Osteocyte (in vitro differentiated cells): ENCODE measurements at regions not wholly inside any gene's neighbourhood (a gene's known extent, or its start where the extent isn't known, plus 50 kb on each side); places are given as distances from the start of the nearest gene placed in this dataset.
A peak's percentile ranks its signal among the peaks of the same experiment; 100 is the strongest.

Source experiments
- DNase-seq: peaks from one replicate; pipeline ENCODE4 v3.0.0; 2021; ENCODE audit warnings: mixed read lengths; ENCODE audit not compliant: unreplicated experiment; ENCODE audit errors: extremely low spot score
- H3K27ac Mint-ChIP-seq: one replicate; pipeline ENCODE4 v1.8.0; 2021; ENCODE audit warnings: mild to moderate bottlenecking, mixed read lengths; ENCODE audit not compliant: unreplicated experiment
- H3K27me3 Mint-ChIP-seq: one replicate; pipeline ENCODE4 v1.8.0; 2021; ENCODE audit warnings: mixed read lengths; ENCODE audit not compliant: unreplicated experiment
- H3K36me3 Mint-ChIP-seq: one replicate; pipeline ENCODE4 v1.8.0; 2021; ENCODE audit warnings: mixed read lengths; ENCODE audit not compliant: unreplicated experiment
- H3K4me1 Mint-ChIP-seq: one replicate; pipeline ENCODE4 v1.8.0; 2021; ENCODE audit warnings: mixed read lengths; ENCODE audit not compliant: unreplicated experiment
- H3K4me3 Mint-ChIP-seq: one replicate; pipeline ENCODE4 v1.8.0; 2021; ENCODE audit warnings: mild to moderate bottlenecking, moderate library complexity, mixed read lengths; ENCODE audit not compliant: unreplicated experiment
- H3K9me3 Mint-ChIP-seq: one replicate; pipeline ENCODE4 v1.8.0; 2021; ENCODE audit warnings: mixed read lengths; ENCODE audit not compliant: unreplicated experiment
- CTCF ChIP-seq: fragments of 200-600 bp; sonication (generic); IDR thresholded peaks from 2 replicates; pipeline ENCODE4 v1.5.0; 2021; ENCODE audit warnings: antibody characterized with exemption, mild to moderate bottlenecking, moderate library complexity

GRCh38 chr17:5698959-5699358 is 114.7 kb upstream of the NLRP1 start:
- Mint-ChIP-seq H3K4me1 (no peaks in the 10 kb centered on the region), H3K36me3 (no peaks in the 10 kb centered on the region), H3K9me3 (no peaks in the 10 kb centered on the region), H3K27ac (no peak overlapping the region), H3K4me3 (no peak overlapping the region), H3K27me3 (peaks cover 6% of the 10 kb centered on the region)
- TF ChIP-seq CTCF: no peak
- DNase-seq: no peak

- H3K27me3 Mint-ChIP-seq: peaks cover 6% of the 10 kb centered on the region
- H3K36me3 Mint-ChIP-seq: no peaks in the 10 kb centered on the region
- H3K27ac Mint-ChIP-seq: no peak overlapping the region
- H3K4me3 Mint-ChIP-seq: no peak overlapping the region
- no peaks in the 10 kb centered on the region for H3K4me1 Mint-ChIP-seq
- no peaks in the 10 kb centered on the region for H3K9me3 Mint-ChIP-seq
- DNase-seq: peak; percentile 66
- no peak for TF ChIP-seq CTCF
Measured at GRCh38 chr17:5699814-5700213, 115.5 kb upstream of the NLRP1 start.

- no peak for TF ChIP-seq CTCF
- Mint-ChIP-seq H3K36me3 (no peaks in the 10 kb centered on the region), H3K27me3 (peaks cover 6% of the 10 kb centered on the region), H3K4me3 (no peak overlapping the region), H3K4me1 (no peaks in the 10 kb centered on the region), H3K9me3 (no peaks in the 10 kb centered on the region), H3K27ac (no peak overlapping the region)
- DNase-seq: peak; percentile 32
Measured at GRCh38 chr17:5700745-5701144, 116.4 kb upstream of the NLRP1 start.

GRCh38 chr17:5701381-5701780 is 117.1 kb upstream of the NLRP1 start:
- peaks cover 6% of the 10 kb centered on the region for H3K27me3 Mint-ChIP-seq
- no peak for TF ChIP-seq CTCF

GRCh38 chr17:5702951-5703510 is 118.7 kb upstream of the NLRP1 start:
- Mint-ChIP-seq H3K36me3 (no peaks in the 10 kb centered on the region), H3K4me1 (no peaks in the 10 kb centered on the region), H3K27me3 (peaks cover 4% of the 10 kb centered on the region), H3K4me3 (no peak overlapping the region), H3K27ac (no peak overlapping the region), H3K9me3 (no peaks in the 10 kb centered on the region)
- DNase-seq: peak; percentile 70
- TF ChIP-seq CTCF: no peak

More at GRCh38 chr17:5701381-5701780, 117.1 kb upstream of the NLRP1 start:
- Mint-ChIP-seq H3K27ac (no peak overlapping the region), H3K4me3 (no peak overlapping the region), H3K9me3 (no peaks in the 10 kb centered on the region), H3K4me1 (no peaks in the 10 kb centered on the region), H3K36me3 (no peaks in the 10 kb centered on the region)
- DNase-seq: no peak
